ENCODE measurements at regions not wholly inside any gene's neighbourhood (a gene's known extent, or its start where the extent isn't known, plus 50 kb on each side); places are given as distances from the start of the nearest gene placed in this dataset.

DNA sequence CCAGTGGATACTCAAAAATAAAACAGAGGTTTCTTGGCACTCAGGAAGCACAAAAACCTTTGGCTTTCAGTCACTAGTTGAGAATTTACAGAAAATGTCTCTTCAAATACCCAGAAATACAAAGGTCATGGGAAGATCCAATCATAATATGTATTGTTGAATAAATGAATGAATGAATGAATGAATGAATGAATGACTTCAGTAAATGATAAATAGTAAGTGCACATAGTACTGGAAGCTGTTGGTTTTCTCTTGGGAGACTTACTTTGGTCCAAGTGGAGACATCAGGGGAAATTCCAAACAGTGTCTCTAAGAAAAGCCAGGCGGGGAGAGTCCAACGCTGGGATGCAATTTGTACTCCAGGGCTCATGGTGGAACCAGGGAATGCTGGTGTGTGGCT lies 261.3 kb upstream of the KLHL29 start:
- TF ChIP-seq, protein P1, sequence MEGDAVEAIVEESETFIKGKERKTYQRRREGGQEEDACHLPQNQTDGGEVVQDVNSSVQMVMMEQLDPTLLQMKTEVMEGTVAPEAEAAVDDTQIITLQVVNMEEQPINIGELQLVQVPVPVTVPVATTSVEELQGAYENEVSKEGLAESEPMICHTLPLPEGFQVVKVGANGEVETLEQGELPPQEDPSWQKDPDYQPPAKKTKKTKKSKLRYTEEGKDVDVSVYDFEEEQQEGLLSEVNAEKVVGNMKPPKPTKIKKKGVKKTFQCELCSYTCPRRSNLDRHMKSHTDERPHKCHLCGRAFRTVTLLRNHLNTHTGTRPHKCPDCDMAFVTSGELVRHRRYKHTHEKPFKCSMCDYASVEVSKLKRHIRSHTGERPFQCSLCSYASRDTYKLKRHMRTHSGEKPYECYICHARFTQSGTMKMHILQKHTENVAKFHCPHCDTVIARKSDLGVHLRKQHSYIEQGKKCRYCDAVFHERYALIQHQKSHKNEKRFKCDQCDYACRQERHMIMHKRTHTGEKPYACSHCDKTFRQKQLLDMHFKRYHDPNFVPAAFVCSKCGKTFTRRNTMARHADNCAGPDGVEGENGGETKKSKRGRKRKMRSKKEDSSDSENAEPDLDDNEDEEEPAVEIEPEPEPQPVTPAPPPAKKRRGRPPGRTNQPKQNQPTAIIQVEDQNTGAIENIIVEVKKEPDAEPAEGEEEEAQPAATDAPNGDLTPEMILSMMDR (IDR thresholded peaks at IDR 0.05; ENCODE audit: borderline replicate concordance, extremely low read depth, low read length, poor library complexity, severe bottlenecking) = no peak
- TF ChIP-seq EZH2 (IDR thresholded peaks at IDR 0.05; ENCODE audit: borderline replicate concordance, low read depth, low read length, severe bottlenecking) = no peak

All from DND-41 (cell line).